Thyroid gland (tissue), 4 donors: ENCODE measurements at regions not wholly inside any gene's neighbourhood (a gene's known extent, or its start where the extent isn't known, plus 50 kb on each side); places are given as distances from the start of the nearest gene placed in this dataset.

Experiments used
- DNase-seq, 2 donors: peaks; one replicate each; pipeline ENCODE4 v3.0.0-alpha.2; 2019
- H3K27ac ChIP-seq, 3 donors: fragments of 200-600 bp; sonication (generic); 1 replicate in 2 of 3; 2 replicates in 1 of 3; pipeline ENCODE4 v1.5.1; 2016 to 2019; ENCODE audit warnings: mild to moderate bottlenecking in 1 of 3, moderate library complexity in 1 of 3
- H3K27me3 ChIP-seq: fragments of 200-600 bp; sonication (generic); one replicate; pipeline ENCODE4 v1.5.1; 2019
- H3K36me3 ChIP-seq, 2 donors: fragments of 200-600 bp; sonication (generic); one replicate each; pipeline ENCODE4 v1.5.1; 2016 to 2019
- H3K4me1 ChIP-seq, 2 donors: fragments of 200-600 bp; sonication (generic); one replicate each; pipeline ENCODE4 v1.5.1; 2017 to 2019
- H3K4me3 ChIP-seq, 3 donors: fragments of 200-600 bp; sonication (generic); replicated peaks in 1 of 3; 1 replicate in 2 of 3; 2 replicates in 1 of 3; pipeline ENCODE4 v1.5.1; 2016; ENCODE audit warnings: mild to moderate bottlenecking in 1 of 3
- H3K9me3 ChIP-seq: fragments of 200-600 bp; sonication (generic); one replicate; pipeline ENCODE4 v1.5.1; 2017
- POLR2A ChIP-seq, 2 donors: fragments of 450-650 bp; IDR thresholded peaks; one replicate each; pipeline ENCODE4 v1.6.1; 2017; ENCODE audit warnings: antibody characterized with exemption in 2 of 2, mild to moderate bottlenecking in 2 of 2, moderate library complexity in 1 of 2
- WGBS, 2 donors: methylation state at CpG; one replicate each; pipeline ENCODE4 v1.1.5; 2017; 5-methylcytosine and 5-hydroxymethylcytosine counted together
- intact Hi-C: fragments of 100-400 bp; cut with DNase I; formaldehyde crosslinking; loops from one replicate; pipeline ENCODE4 v1.15.1; 2023
- TF ChIP-seq, protein P1 (sequence below), 6 experiments: fragments of 200-600 bp in 3 of 6; fragments of 450-650 bp in 3 of 6; sonication (generic) in 3 of 6; IDR thresholded peaks; one replicate each; pipeline ENCODE4 v1.5.1; 2016 to 2019; ENCODE audit warnings: antibody characterized with exemption in 6 of 6, mild to moderate bottlenecking in 2 of 6, inconsistent platforms in 1 of 6, moderate library complexity in 1 of 6

DNA sequence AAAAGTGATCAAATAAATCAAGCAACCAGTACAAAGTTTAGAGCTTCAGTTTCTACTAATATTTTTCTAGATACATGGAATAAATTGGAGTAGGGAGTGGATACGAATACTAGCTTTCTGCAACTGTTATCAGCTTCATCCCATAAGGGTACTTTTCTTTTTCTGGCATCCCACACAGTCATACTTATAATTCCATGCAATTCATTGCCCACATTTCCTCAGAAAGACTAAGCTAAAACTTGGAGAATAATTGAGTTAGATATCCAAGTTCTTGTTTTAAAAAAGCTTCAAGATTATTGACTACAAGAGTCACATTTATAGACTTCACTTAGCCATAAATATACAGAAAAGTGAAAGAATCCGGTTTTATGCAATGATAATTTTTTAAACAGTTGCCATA lies 186.9 kb downstream of the OLFM4 start:
- H3K27me3 ChIP-seq, result no peaks in the 10 kb centered on the region
- no peak overlapping the region for H3K4me3 ChIP-seq
- no peak for DNase-seq
- no peaks in the 10 kb centered on the region for H3K36me3 ChIP-seq
- 79 to 80% methylated on average over 2 of the region's 2 CpGs for WGBS, 2 donors
- no peak overlapping the region for H3K27ac ChIP-seq
- intact Hi-C loops, result no loop called here
- H3K9me3 ChIP-seq, result no peaks in the 10 kb centered on the region
- no peak for TF ChIP-seq POLR2A (IDR thresholded peaks at IDR 0.05)
- TF ChIP-seq, protein P1, sequence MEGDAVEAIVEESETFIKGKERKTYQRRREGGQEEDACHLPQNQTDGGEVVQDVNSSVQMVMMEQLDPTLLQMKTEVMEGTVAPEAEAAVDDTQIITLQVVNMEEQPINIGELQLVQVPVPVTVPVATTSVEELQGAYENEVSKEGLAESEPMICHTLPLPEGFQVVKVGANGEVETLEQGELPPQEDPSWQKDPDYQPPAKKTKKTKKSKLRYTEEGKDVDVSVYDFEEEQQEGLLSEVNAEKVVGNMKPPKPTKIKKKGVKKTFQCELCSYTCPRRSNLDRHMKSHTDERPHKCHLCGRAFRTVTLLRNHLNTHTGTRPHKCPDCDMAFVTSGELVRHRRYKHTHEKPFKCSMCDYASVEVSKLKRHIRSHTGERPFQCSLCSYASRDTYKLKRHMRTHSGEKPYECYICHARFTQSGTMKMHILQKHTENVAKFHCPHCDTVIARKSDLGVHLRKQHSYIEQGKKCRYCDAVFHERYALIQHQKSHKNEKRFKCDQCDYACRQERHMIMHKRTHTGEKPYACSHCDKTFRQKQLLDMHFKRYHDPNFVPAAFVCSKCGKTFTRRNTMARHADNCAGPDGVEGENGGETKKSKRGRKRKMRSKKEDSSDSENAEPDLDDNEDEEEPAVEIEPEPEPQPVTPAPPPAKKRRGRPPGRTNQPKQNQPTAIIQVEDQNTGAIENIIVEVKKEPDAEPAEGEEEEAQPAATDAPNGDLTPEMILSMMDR (IDR thresholded peaks at IDR 0.05), result no peak
- H3K4me1 ChIP-seq, result no peaks in the 10 kb centered on the region

DNA sequence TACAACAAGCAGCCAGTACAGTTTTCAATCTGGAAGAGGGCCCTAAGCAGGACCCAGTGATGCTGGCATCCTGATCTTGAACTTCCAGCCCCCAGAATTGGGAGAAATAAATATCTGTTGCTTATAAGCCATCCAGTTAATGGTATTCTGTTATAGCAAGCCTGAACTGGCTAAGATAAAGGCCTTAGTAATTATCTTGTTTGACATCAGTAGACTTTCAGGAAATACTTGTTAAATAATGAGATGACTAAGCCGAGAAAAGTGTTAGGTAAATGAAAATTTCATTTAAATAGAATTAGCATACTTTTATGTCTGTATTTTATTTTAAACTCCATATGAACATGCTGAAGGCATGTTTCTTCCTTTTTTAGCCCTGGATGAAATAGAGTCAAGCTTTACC lies 188.2 kb downstream of the OLFM4 start:
- TF ChIP-seq, protein P1 (IDR thresholded peaks at IDR 0.05), result no peak
- TF ChIP-seq POLR2A (IDR thresholded peaks at IDR 0.05), result no peak
- DNase-seq, result no peak
- H3K9me3 ChIP-seq, result no peaks in the 10 kb centered on the region
- intact Hi-C loops, result no loop called here
- WGBS, 2 donors, result 70 to 79% methylated on average over 1 of the region's 1 CpG
- no peaks in the 10 kb centered on the region for H3K4me1 ChIP-seq
- no peak overlapping the region for H3K4me3 ChIP-seq
- H3K27ac ChIP-seq, result no peak overlapping the region
- H3K27me3 ChIP-seq, result no peaks in the 10 kb centered on the region
- H3K36me3 ChIP-seq, result no peaks in the 10 kb centered on the region

DNA sequence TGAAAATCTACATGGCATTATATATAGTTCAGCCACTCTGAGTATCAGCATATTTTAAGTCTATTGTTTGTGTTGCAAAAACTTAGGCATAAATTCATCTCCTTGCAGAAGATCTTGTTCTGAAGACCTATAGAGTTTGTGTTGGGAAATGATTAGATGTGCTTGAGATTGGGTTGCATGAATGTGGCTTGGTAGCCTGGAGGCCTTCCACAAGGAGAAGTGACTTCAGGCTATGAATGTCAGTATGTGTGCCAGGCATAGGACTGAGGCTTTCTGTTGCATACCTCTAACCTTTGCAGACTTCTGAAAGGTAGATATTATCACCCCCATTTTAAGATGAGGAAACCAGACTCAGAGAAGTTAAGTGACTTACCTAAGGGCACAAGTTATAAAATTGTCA lies 188.6 kb downstream of the OLFM4 start:
- H3K4me1 ChIP-seq, result no peaks in the 10 kb centered on the region
- H3K27me3 ChIP-seq, result no peaks in the 10 kb centered on the region
- H3K4me3 ChIP-seq, result no peak overlapping the region
- no peak overlapping the region for H3K27ac ChIP-seq
- TF ChIP-seq, protein P1 (IDR thresholded peaks at IDR 0.05), result no peak
- no peak for TF ChIP-seq POLR2A (IDR thresholded peaks at IDR 0.05)
- H3K9me3 ChIP-seq, result no peaks in the 10 kb centered on the region
- H3K36me3 ChIP-seq, result no peaks in the 10 kb centered on the region
- intact Hi-C loops, result no loop called here
- DNase-seq, result no peak

DNA sequence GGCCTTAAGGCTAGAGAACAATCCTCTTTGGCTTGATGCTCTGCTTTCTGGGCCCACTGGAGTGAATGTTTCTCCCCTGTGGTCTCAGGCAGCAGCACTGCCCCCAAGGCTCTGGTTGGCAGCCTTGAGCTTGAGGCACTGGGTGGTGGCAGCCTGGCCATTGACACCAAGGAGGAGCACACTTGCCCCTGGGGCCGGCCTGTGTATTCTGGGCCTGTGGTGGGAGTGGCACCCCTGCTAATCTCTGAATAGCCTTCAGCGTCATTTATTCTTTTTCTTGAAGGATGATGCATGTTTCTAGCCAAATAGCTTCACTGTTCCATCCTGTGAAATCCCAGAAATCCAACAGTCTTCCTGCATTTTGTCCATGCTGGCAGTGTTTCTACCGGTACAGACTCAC lies 191.4 kb downstream of the OLFM4 start:
- WGBS, 2 donors, result 77 to 86% methylated on average over 3 of the region's 3 CpGs
- TF ChIP-seq, protein P1 (IDR thresholded peaks at IDR 0.05), result no peak
- no peak for TF ChIP-seq POLR2A (IDR thresholded peaks at IDR 0.05)

DNA sequence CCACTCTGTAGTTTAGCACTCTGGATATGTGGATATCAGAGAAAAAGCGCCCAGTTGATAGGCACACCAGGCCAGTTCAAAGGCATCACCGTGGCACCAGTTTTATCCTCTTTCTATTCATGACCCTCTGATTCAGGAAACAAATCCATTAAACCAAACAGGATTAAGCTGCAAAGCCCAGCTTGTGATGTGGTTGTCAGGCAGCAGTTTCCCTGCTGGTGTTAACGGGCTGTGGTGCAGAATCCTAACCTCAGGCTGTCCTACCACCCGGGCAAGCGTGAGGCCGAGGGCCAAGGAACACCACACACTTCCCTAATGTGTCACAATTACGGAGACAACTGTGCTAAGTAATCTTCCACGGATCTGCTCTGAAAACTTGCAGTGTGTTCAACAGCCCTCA lies 209.1 kb downstream of the OLFM4 start:
- no peaks in the 10 kb centered on the region for H3K36me3 ChIP-seq
- TF ChIP-seq POLR2A (IDR thresholded peaks at IDR 0.05), result no peak
- TF ChIP-seq, protein P1 (IDR thresholded peaks at IDR 0.05), result no peak
- no peak overlapping the region for H3K27ac ChIP-seq
- no peaks in the 10 kb centered on the region for H3K4me1 ChIP-seq
- no peaks in the 10 kb centered on the region for H3K27me3 ChIP-seq
- WGBS, 2 donors, result 42 to 43% methylated on average over 7 to 8 of the region's 8 CpGs
- no peak for DNase-seq
- no peak overlapping the region for H3K4me3 ChIP-seq
- no peaks in the 10 kb centered on the region for H3K9me3 ChIP-seq
- intact Hi-C loops, result no loop called here

More for the DNA sequence above, 191.4 kb downstream of the OLFM4 start:
- Histone ChIP-seq H3K9me3 (no peaks in the 10 kb centered on the region), H3K27ac (no peak overlapping the region), H3K4me1 (no peaks in the 10 kb centered on the region), H3K27me3 (no peaks in the 10 kb centered on the region), H3K36me3 (no peaks in the 10 kb centered on the region), H3K4me3 (no peak overlapping the region)
- DNase-seq, result no peak
- intact Hi-C loops, result no loop called here
